Activated gamma-delta T cell treated with Interleukin-2 at 50 U/mL for 16 hours (primary cell): ENCODE measurements at regions not wholly inside any gene's neighbourhood (a gene's known extent, or its start where the extent isn't known, plus 50 kb on each side); places are given as distances from the start of the nearest gene placed in this dataset.

Experiments
- DNase-seq: peaks from one replicate; pipeline ENCODE4 v3.0.0-alpha.2; 2020

- no peak for DNase-seq
These were observed 106.8 kb downstream of the ZBTB18 start for GRCh38 chr1:244157731-244158438.

GRCh38 chr1:244159646-244160045 lies 108.6 kb downstream of the ZBTB18 start:
- no peak for DNase-seq

DNA sequence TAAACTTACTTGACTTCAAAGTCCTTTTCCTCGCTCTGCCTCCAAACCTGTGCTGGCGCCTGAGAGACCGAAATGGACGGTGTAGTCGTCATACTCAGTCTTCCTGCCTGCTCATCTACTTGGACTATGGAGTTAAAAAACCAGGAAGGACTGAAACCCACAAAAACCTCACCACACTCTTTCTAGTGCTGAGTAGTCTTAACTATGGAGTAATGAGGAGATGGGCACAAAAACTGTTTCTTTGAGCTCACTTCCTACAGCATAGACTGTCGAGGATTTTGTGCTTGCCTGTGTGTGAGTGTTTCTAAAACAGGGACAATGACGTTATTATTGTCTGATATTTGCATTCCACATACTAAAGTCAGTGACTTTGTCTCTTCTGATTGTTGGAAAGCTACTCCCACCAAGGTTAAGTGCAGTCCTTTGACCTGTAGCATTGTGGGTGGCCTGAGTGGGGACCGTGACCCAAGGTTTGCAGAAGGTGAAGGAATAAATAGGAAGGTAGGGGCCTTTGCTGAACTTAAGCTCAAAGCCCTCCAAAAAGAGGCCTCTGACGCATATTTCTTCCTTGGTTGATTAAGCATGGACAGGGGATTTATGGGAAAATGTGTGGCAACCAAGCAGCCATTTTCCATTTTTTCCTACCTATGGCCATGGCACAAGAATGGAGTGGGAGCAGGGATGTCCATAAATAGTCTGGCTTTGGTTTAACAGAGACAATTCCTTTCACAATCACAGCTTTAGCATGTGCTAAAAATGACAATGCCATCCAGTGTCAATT lies 109.6 kb downstream of the ZBTB18 start:
- DNase-seq: no peak

GRCh38 chr1:244161236-244161510 lies 110.1 kb downstream of the ZBTB18 start:
- DNase-seq: no peak

GRCh38 chr1:244162786-244163530 lies 111.9 kb downstream of the ZBTB18 start:
- no peak for DNase-seq

- DNase-seq: no peak
These were observed 112.9 kb downstream of the ZBTB18 start for GRCh38 chr1:244163861-244164510.

GRCh38 chr1:244164511-244164890 lies 113.4 kb downstream of the ZBTB18 start:
- DNase-seq: no peak

- DNase-seq: no peak
These were observed 113.9 kb downstream of the ZBTB18 start for GRCh38 chr1:244165021-244165420.

DNA sequence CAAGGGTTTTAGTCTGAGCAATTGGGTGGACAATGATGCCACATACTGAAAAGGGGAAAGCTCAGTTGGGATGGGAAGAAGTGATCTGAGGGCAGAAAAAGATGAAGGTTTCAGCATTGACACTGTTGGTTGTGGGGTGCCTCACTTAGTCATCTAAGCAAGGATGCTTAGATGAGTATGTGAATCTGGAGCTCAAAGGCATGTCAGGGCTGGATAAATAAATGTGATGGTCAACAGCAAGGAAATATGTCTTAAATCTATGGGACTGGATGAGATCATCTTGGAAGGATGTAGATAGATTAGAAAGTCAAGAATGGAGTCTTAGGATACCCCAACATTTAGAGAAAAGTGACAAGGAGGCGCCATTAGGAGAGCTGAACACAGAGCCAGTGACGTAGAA lies 114.6 kb downstream of the ZBTB18 start:
- DNase-seq: no peak

- DNase-seq: no peak
These were observed 120.3 kb downstream of the ZBTB18 start for GRCh38 chr1:244171241-244171985.

GRCh38 chr1:244173240-244173639 lies 122.2 kb downstream of the ZBTB18 start:
- no peak for DNase-seq

DNA sequence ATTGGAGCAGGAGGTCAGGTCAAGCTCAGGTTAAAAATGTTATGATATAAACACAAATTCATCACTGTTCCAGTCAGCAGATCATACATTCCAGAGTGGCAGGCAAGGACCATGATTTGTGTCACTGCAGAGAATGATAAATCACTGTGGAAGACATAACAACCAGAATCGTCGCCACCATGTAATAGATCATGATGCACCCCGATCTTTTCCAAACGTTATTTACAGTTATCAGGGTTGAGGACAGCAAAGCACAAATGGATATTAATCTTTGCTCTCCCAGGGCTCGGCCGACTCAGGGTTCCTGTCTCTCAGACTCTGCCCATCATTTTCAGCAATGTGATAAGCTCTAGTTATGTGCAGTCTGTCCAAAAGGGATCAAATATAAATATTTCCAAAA lies 122.7 kb downstream of the ZBTB18 start:
- DNase-seq: no peak

- DNase-seq: no peak
These were observed 123.9 kb downstream of the ZBTB18 start for GRCh38 chr1:244174922-244175521.

DNA sequence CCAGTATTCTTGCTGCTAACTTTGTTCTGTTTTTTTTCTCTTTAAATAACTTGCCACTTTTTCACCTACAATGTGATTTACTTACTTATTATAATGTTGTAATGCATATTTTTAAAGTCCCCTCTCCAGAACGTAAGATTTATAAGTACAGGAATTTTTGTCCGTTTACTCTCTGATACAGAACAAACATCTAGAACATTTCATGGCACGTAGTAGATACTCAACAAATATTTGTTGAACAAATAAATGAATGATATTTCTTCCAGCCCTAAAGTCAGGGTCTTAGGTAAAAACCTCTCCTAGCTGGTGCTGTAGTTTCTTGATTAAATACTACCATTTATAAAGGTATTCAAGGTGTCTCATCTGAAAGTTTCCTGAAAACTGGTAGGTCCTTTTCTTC lies 125.1 kb downstream of the ZBTB18 start:
- DNase-seq: no peak

DNA sequence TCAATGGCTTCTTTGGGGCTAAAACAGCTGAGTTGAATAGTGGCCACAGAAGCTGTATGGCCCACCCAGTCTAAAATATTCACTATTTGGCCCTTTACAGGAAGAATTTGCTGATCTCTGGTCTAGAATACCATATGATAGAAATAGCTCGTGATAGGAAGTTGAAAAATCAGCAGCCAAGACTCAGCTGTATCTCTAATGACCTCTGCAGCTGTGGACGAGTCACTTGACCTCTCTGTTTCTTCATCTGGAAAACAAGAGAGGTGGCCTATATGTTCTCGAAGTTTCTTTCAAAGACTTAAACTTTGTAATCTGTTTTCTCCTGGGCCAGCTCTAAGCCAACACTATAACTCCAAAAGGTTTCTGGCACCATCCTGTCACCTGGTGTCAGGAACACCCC lies 129.2 kb downstream of the ZBTB18 start:
- no peak for DNase-seq

DNA sequence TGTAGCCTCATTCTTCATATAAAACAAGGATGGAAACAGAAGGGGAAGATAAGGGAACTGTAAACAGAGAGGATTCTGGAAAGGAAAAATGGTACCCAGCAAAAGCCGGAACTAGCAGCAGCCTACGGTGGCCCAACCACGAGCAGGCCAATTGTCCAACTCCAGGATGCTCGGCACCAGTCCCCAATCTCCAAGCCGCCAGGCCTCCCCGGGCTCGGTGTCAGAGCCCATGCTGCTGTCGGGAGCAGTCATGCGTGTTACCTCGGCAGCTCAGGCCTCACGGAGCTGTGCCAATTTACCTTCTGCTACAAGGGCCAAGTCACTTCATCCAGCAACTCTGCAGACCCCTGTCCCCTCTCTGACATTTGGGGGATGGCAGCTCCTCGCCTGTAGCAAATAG lies 130.8 kb downstream of the ZBTB18 start:
- no peak for DNase-seq

DNA sequence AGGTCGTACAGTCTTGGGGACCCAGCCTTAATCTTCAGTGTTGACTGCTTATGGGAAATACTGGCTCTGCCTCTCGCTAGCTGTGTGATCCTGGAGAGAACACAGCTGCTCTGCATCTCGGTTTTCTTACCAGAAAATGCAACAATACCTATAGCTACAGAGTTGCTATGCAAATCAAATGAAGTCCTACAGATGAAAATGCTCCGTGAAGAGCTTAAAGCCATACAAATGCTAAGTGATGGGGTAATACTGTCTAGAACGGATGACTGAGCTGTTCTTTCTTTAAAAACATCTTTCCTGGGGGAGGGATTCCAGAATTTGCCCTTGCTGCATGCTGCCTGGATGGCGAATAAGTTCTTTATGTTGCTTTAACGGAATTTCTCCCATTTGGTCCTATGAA lies 132.0 kb downstream of the ZBTB18 start:
- no peak for DNase-seq

GRCh38 chr1:244186372-244186771 lies 135.3 kb downstream of the ZBTB18 start:
- DNase-seq: no peak

DNA sequence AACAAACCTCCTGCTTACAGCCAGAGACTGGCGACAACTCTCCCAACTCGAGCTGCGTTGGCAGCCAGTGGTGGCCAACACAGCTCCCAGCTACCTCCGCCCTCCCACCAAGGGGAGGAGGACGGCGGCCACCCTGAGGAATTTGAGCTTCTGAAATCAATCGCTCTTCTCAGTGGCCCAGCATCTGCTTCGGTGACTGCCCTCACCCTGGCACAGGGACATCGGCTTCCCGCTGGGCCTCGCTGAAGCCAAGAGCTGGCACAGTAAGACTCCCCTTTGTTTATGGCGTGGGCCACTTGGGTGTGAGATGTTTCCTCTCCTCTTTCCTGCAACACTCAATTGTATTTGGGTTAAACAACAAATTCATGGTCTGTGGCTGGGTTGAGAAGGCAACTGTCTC lies 136.2 kb downstream of the ZBTB18 start:
- no peak for DNase-seq

DNA sequence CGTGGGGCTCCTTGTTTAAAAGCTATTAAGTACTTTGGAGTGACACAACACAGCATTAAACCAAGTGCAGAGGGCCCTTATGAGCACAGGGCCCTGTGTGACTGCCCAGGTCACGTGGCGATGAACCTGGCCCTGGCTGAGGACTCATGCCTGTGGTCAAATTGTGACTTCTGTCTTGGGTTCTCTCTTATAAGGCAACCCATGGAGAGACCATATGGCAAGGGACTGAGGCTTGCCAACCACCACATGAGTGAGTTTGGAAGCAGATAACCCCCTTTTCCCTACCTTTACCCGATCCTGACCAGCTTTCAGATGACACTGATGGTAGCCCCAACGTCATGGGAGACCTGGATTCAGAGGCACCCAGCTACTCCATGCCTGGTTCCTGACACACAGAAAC lies 140.5 kb downstream of the ZBTB18 start:
- DNase-seq: no peak

- no peak for DNase-seq
These were observed 141.2 kb downstream of the ZBTB18 start for GRCh38 chr1:244192325-244192724.

DNA sequence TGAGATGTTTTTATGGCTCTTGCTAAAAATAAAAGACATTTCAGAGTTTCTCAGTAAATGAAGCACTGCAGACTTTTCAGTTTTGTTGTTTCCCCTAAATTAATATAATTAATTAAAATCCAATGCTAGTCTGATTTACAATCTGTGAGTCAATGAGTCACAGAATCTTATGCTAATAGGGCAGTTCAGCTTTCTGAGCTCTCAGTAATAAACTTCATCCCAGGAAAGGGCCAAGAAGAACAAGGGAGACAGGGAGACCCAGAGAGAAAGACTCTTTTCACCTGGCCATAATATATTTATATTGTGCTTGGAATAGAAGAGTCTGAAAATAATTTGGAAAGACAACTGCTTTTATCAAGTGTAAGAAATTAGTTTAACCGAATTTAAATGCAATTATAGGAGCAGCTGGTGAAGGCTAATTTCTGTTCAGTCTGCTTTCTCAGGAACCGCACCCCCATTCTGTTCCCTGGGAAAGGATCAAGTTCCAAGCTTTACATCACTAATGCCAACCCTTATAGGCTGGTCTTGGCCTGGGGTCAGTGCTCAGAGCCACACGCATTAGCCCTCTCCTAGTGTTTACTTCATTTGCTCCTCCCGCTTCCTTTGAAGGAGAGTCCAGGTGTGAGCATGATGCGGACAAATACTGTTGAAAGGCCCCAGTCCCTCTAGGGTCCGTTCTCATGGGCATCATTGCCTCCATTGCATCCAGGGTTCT lies 145.6 kb downstream of the ZBTB18 start:
- DNase-seq: no peak
